VCaP (cell line): ENCODE measurements at regions not wholly inside any gene's neighbourhood (a gene's known extent, or its start where the extent isn't known, plus 50 kb on each side); places are given as distances from the start of the nearest gene placed in this dataset.

ENCODE experiments used
- H3K27ac ChIP-seq: fragments of 450-650 bp; 2 replicates; pipeline ENCODE4 v1.5.1; 2017
- CTCF ChIP-seq: fragments of 450-650 bp; conservative IDR thresholded peaks from 2 replicates; pipeline ENCODE4 v1.5.1; 2017; ENCODE audit warnings: mild to moderate bottlenecking, moderate library complexity

GRCh38 chr6:126682440-126682839, 342.5 kb downstream of the CENPW start:
- TF ChIP-seq CTCF: no peak
- no peak overlapping the region for H3K27ac ChIP-seq

- TF ChIP-seq CTCF: no peak
- H3K27ac ChIP-seq: no peak overlapping the region
Observed at GRCh38 chr6:126685182-126685581, 345.3 kb downstream of the CENPW start.

- TF ChIP-seq CTCF: no peak
Observed at GRCh38 chr6:126696921-126697693, 357.2 kb downstream of the CENPW start.

GRCh38 chr6:126698732-126699240, 358.9 kb downstream of the CENPW start:
- no peak overlapping the region for H3K27ac ChIP-seq
- TF ChIP-seq CTCF: no peak

More at GRCh38 chr6:126696921-126697693, 357.2 kb downstream of the CENPW start:
- no peak overlapping the region for H3K27ac ChIP-seq

GRCh38 chr6:126701676-126702560, 362.0 kb downstream of the CENPW start:
- no peak for TF ChIP-seq CTCF
- H3K27ac ChIP-seq: no peak overlapping the region

- TF ChIP-seq CTCF: no peak
- no peak overlapping the region for H3K27ac ChIP-seq
Observed at GRCh38 chr6:126716032-126716431, 376.1 kb downstream of the CENPW start.

GRCh38 chr6:126716826-126717509, 377.1 kb downstream of the CENPW start:
- H3K27ac ChIP-seq: no peak overlapping the region
- TF ChIP-seq CTCF: no peak
